A673 (cell line): ENCODE measurements at regions not wholly inside any gene's neighbourhood (a gene's known extent, or its start where the extent isn't known, plus 50 kb on each side); places are given as distances from the start of the nearest gene placed in this dataset.

ENCODE experiments used
- CTCF ChIP-seq: fragments of 300-800, 200-600 bp; sonication (generic); conservative IDR thresholded peaks from 2 replicates; pipeline ENCODE4 v1.5.1; 2017; ENCODE audit warnings: low read depth, mild to moderate bottlenecking, antibody characterized with exemption, low read length, moderate library complexity, mixed read lengths
- EZH2 ChIP-seq: fragments of 200-600 bp; sonication (generic); IDR thresholded peaks from 2 replicates; pipeline ENCODE4 v1.6.1; 2017; ENCODE audit warnings: borderline replicate concordance, low read depth, mild to moderate bottlenecking, mixed read lengths, antibody characterized with exemption, low read length; ENCODE audit not compliant: poor library complexity, severe bottlenecking

GRCh38 chr3:102926618-102927017, 491.8 kb downstream of the ZPLD1 start:
- TF ChIP-seq CTCF (no peak), EZH2 (no peak)
